Spleen (tissue), 11 donors: ENCODE measurements at regions not wholly inside any gene's neighbourhood (a gene's known extent, or its start where the extent isn't known, plus 50 kb on each side); places are given as distances from the start of the nearest gene placed in this dataset.

Experiments used
- DNase-seq: peaks from one replicate; pipeline ENCODE4 v3.0.0-alpha.2; 2020
- H3K27ac ChIP-seq, 8 donors: fragments of 200-600 bp; sonication (generic) in 7 of 8; 1 replicate in 4 of 8; 2 replicates in 4 of 8; pipeline versions ENCODE4 v1.5.0 to v1.8.0; 2016 to 2021; ENCODE audit warnings: inconsistent platforms in 4 of 8, mild to moderate bottlenecking in 4 of 8, moderate library complexity in 1 of 8
- H3K27me3 ChIP-seq, 7 donors: fragments of 200-600 bp; sonication (generic) in 6 of 7; replicated peaks in 1 of 7; 1 replicate in 4 of 7; 2 replicates in 3 of 7; pipeline versions ENCODE4 v1.5.0 to v1.8.0; 2016 to 2021; ENCODE audit warnings: inconsistent platforms in 3 of 7, mild to moderate bottlenecking in 1 of 7
- H3K36me3 ChIP-seq, 6 donors: fragments of 200-600 bp; sonication (generic) in 5 of 6; 1 replicate in 4 of 6; 2 replicates in 2 of 6; pipeline versions ENCODE4 v1.5.0 to v1.8.0; 2016 to 2021; ENCODE audit warnings: inconsistent platforms in 2 of 6
- H3K4me1 ChIP-seq, 6 donors: fragments of 200-600 bp; sonication (generic) in 5 of 6; 1 replicate in 3 of 6; 2 replicates in 3 of 6; pipeline versions ENCODE4 v1.5.0 to v1.8.0; 2016 to 2021; ENCODE audit warnings: inconsistent platforms in 3 of 6
- H3K4me3 ChIP-seq, 8 donors: fragments of 200-600 bp; sonication (generic) in 7 of 8; 1 replicate in 4 of 8; 2 replicates in 4 of 8; pipeline versions ENCODE4 v1.5.0 to v1.8.0; 2016 to 2021; ENCODE audit warnings: inconsistent platforms in 4 of 8, mild to moderate bottlenecking in 4 of 8, moderate library complexity in 2 of 8
- H3K9me3 ChIP-seq, 8 donors: fragments of 200-600 bp; sonication (generic) in 7 of 8; 1 replicate in 4 of 8; 2 replicates in 4 of 8; pipeline versions ENCODE4 v1.5.0 to v1.8.0; 2016 to 2021; ENCODE audit warnings: inconsistent platforms in 4 of 8
- CTCF ChIP-seq, 11 experiments: fragments of 200-600 bp in 7 of 11; fragments of 450-650 bp in 4 of 11; sonication (generic) in 4 of 11; IDR thresholded peaks in 8 of 11; conservative IDR thresholded peaks in 3 of 11; 1 replicate in 7 of 11; 2 replicates in 4 of 11; pipeline versions ENCODE4 v1.4.0 to v1.8.0; 2016 to 2021; ENCODE audit warnings: antibody characterized with exemption in 11 of 11, inconsistent platforms in 4 of 11, mild to moderate bottlenecking in 1 of 11
- POLR2A ChIP-seq, 3 donors: fragments of 450-650 bp; IDR thresholded peaks; one replicate each; pipeline ENCODE4 v1.5.1; 2017; ENCODE audit warnings: antibody characterized with exemption in 3 of 3, mild to moderate bottlenecking in 1 of 3
- POLR2AphosphoS5 ChIP-seq, 3 donors: sonication (generic); formaldehyde crosslinking; IDR thresholded peaks; one replicate each; pipeline ENCODE4 v1.5.1; 2017; ENCODE audit warnings: antibody characterized with exemption in 3 of 3
- WGBS, 5 donors: extraction: QIAGEN DNeasy Blood & Tissue Kit in 3 of 5; methylation state at CpG; one replicate each; pipeline versions ENCODE4 v1.1.5 to v1.1.7; 2013 to 2018; 5-methylcytosine and 5-hydroxymethylcytosine counted together
- intact Hi-C: fragments of 100-400 bp; cut with DNase I; formaldehyde crosslinking; loops from one replicate; pipeline ENCODE4 v1.15.0; 2023; ENCODE audit warnings: low total_unique reads
- donor health status: healthy with polysubstance abuse.
- donor health status: DM: no; HTN: no; CAD: no; lungs with moderate emphysema.
- donor health status: DM: no; HTN: no; CAD: no.
- donor health status: Bipolar disorder and iron deficiency.
- donor health status: healthy.
- donor health status: DM: no; HTN: no; CAD: no.
- donor health status: DM: yes; HTN: yes; CAD: no.

DNA sequence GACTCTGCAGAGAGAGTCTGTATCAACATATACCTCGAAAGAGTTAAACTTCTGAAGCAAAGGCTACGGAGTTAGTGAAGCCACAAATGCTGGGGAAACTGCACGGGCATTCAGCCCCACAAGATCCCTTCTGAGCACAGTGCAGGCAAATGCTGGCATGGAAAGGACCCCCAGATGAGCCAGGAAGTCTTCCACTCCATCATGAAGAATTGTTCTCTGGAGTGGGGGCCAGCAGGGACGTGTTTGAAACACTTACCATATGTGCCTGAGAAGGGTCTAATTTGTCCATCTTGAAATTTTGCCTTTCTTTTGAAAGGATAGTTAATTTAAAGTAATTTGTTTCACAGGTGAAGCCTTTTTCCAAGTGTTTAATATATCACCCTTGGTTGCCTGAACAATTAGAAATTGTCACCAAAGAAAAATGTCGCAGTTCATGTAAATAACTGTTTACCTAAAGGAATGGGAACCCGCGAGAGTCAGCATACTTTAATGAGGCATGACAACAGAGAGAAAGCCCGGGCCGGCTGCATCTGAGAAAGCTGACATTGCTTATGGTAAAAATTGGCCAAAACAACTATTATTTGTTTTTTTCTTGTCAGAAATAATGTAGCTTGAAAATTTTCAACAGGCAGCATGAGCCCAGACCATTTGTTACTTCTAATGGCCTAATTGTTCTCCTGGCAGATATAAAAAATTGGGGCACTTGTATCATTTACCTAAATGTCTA lies 287.6 kb upstream of the MGMT start:
- Histone ChIP-seq H3K27me3 (peaks cover 0 to 16% (median 0%) of the 10 kb centered on the region in 7 donors), H3K27ac (no peak overlapping the region), H3K9me3 (no peaks in the 10 kb centered on the region), H3K4me1 (no peaks in the 10 kb centered on the region), H3K4me3 (no peak overlapping the region), H3K36me3 (no peaks in the 10 kb centered on the region)
- DNase-seq: no peak
- TF ChIP-seq POLR2A (IDR thresholded peaks at IDR 0.05) (no peak), POLR2AphosphoS5 (IDR thresholded peaks at IDR 0.05) (no peak), CTCF (IDR thresholded peaks at IDR 0.05 in 8 of 11, conservative IDR thresholded peaks at IDR 0.05 in 3 of 11) (no peak)
- intact Hi-C loops: no loop called here
- WGBS, 5 donors: 77 to 88% (median 81%) methylated on average over 9 of the region's 9 CpGs

- H3K27me3 ChIP-seq: peaks cover 0 to 10% (median 0%) of the 10 kb centered on the region in 7 donors
- no peaks in the 10 kb centered on the region for H3K9me3 ChIP-seq
- no peaks in the 10 kb centered on the region for H3K36me3 ChIP-seq
- no peak for DNase-seq
- intact Hi-C loops: no loop called here
- H3K4me1 ChIP-seq: no peaks in the 10 kb centered on the region
- 77 to 85% (median 83%) methylated on average over 11 of the region's 11 CpGs for WGBS, 5 donors
- H3K4me3 ChIP-seq: no peak overlapping the region
- H3K27ac ChIP-seq: no peak overlapping the region
- TF ChIP-seq POLR2AphosphoS5 (IDR thresholded peaks at IDR 0.05): no peak
- TF ChIP-seq POLR2A (IDR thresholded peaks at IDR 0.05): no peak
- no peak for TF ChIP-seq CTCF (IDR thresholded peaks at IDR 0.05 in 8 of 11, conservative IDR thresholded peaks at IDR 0.05 in 3 of 11)
Measured at GRCh38 chr10:129179972-129180678, 286.9 kb upstream of the MGMT start.

- no peak for DNase-seq
- H3K27ac ChIP-seq: no peak overlapping the region
- no peak overlapping the region for H3K4me3 ChIP-seq
- no peaks in the 10 kb centered on the region for H3K27me3 ChIP-seq
- WGBS, 5 donors: 77 to 94% (median 88%) methylated on average over 7 of the region's 7 CpGs
- peaks cover 0 to 29% (median 12%) of the 10 kb centered on the region in 8 donors for H3K9me3 ChIP-seq
- no peaks in the 10 kb centered on the region for H3K4me1 ChIP-seq
- no peaks in the 10 kb centered on the region for H3K36me3 ChIP-seq
- TF ChIP-seq POLR2AphosphoS5 (IDR thresholded peaks at IDR 0.05): no peak
- no peak for TF ChIP-seq CTCF (IDR thresholded peaks at IDR 0.05 in 8 of 11, conservative IDR thresholded peaks at IDR 0.05 in 3 of 11)
- no peak for TF ChIP-seq POLR2A (IDR thresholded peaks at IDR 0.05)
- intact Hi-C loops: no loop called here
Measured at GRCh38 chr10:129184196-129184595, 282.8 kb upstream of the MGMT start.

- Histone ChIP-seq H3K4me3 (no peak overlapping the region), H3K27me3 (peaks cover 0 to 7% (median 0%) of the 10 kb centered on the region in 7 donors), H3K4me1 (peaks cover 0 to 5% (median 0%) of the 10 kb centered on the region in 6 donors), H3K27ac (no peak overlapping the region), H3K36me3 (no peaks in the 10 kb centered on the region), H3K9me3 (peaks cover 0 to 29% (median 12%) of the 10 kb centered on the region in 8 donors)
- TF ChIP-seq POLR2AphosphoS5 (IDR thresholded peaks at IDR 0.05): no peak
- WGBS, 5 donors: 43 to 77% (median 50%) methylated on average over 2 of the region's 2 CpGs
- intact Hi-C loops: no loop called here
- no peak for DNase-seq
Measured at GRCh38 chr10:129187331-129187730, 279.7 kb upstream of the MGMT start.
